Endothelial cell of hepatic sinusoid (primary cell): ENCODE measurements at regions not wholly inside any gene's neighbourhood (a gene's known extent, or its start where the extent isn't known, plus 50 kb on each side); places are given as distances from the start of the nearest gene placed in this dataset.

Source experiments
- in situ Hi-C: cut with HindIII; loops from 2 replicates; pipeline ENCODE4 v1.10.0; 2017; ENCODE audit warnings: low sequenced_read_pairs

DNA sequence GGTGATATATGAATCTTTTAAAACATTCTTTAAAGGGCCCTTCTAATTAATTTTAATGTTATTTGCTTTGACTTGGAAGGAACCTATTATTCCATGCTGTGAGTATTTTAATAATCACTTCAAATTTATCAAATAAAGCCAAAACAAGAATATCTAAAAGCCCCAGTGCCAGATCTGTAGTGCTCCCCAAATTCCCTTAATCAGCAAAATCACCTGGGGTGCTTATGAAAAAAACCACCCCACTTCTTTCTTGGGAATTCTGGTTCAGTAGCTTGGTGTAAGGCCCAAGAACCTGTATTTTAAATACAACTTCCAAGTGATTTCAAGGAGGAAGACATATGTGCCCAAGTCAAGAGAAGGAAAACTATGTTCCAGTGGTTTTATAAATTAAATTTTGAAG lies 202.4 kb upstream of the OSR1 start:
- in situ Hi-C loops: no loop called here

DNA sequence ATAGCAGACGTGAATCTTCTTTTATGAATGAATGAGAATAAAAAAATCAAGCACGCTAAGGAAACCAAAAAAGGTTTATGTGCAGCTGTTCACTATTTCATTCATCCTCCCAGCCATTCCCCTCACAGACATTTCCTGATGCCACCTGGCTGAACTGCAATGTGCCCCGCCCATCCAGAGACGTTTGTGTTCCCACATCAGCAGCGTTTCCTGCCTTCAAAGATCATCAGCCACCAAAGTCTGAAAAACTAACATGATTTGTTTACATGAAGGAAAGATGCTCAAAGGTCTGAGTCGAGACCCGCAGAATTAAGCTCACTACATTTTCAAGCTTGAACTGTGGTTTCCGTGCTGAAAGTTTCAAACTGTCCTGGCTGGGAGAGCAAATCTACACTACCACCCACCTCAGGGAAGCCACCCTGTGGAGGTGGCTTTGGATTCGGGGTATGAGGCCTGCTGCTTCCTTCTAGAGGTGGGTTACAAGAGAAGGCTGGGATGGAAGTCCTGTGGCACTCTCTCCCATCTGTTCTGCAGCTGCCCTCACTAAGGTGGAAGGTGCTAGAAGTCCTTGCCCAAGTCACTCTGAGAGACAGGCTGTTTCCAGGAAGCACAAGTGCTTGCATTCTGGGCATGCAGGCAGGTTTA lies 201.3 kb upstream of the OSR1 start:
- in situ Hi-C loops: loop anchor here (5.0 kb wide), 1 partner anchor 83 kb away; no protein-coding TSS in a partner anchor

DNA sequence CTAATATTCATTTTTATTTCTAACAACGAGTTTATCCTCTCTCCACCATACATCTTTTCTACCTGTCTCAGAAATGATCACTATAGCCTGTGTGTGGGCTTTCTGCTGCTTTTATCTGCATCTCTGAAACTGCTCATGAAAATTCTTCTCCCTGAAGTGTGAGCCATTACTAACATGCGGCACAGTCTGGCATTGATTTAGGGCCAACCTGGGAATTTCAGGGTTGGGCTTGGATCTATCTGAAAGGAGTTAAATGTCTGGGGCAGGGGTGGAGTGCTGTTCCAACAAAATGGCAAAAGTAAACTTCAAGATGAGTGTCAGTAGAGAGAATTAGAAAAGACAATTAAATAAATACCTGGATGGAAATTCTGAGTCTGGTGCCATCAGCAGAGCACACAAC lies 198.2 kb upstream of the OSR1 start:
- in situ Hi-C loops: loop anchor here (5.0 kb wide), 1 partner anchor 86 kb away; no protein-coding TSS in a partner anchor

DNA sequence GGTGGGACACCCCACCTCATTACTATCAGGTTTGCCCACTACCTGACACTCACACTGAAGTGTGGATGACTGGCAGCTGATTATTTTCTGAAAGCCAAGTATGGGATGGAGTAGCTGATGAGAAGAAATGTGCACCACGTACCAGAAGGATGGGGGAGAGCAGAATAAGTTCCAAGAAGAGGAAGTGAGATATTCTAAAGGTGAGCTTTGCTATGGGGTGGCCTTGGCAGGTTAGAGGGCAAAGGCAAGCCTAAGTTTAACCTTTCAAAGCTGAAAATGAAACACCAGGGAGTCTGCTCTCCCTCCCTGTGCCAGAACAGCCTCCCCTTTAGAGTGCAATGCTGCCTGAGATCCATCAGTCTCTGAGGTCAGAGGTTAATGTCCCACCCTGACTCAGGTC lies 196.1 kb upstream of the OSR1 start:
- in situ Hi-C loops: no loop called here

DNA sequence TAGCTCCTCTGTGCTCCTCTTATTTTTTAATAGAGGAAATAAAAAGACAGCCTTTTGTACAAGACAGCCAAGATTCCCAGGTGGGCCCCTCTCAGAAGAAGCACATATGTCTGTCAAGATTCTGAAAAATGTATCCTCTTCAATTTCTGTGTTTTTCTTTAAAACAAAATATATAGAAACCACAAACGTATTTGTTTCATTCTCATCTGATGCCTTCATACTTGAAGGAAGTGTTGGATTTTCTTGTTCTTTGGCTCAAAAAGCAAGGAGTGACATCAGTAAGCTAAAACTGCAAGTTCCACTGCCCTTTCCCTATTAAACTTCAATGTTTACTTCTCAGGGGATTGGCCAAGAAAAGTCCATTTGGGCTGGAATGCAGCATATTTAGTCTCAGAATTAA lies 193.8 kb upstream of the OSR1 start:
- in situ Hi-C loops: no loop called here

DNA sequence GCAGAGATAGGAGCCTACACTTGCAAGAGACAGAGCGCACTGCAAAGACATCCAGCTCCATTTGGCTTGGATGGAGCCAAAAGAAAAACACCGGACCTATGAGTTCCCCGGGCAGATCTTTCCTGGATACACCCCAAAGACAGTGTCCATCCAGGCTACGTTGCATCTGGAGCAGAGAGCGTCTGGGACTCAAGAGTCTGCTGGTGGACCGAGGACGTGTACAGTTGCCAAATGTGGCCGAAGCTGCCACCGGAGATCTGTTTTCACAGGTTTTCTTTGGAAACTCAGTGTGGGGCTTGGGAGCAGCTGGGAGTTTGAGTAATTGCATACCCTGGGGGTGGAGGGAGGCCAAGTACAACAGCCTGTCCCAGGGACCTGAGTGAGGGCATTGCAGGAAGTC lies 192.3 kb upstream of the OSR1 start:
- in situ Hi-C loops: no loop called here

DNA sequence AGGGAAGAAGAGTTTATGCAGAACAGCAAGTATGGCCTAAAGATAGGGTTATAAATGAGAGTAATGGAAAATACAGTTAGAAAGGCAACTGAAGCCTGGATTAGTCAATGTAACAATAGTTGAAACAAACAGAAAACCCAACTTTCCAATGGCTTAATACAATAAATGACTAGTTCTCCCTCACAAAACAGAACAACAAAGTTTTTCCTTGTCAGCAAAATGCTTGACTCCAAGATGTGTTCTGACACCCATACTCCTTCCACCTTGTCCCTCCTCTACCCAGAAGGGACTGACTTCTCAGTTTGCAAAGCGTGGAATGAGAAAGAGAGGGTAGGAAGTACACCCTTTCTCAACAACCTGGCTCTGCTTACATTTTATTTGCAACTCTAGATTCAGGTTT lies 191.4 kb upstream of the OSR1 start:
- in situ Hi-C loops: no loop called here

DNA sequence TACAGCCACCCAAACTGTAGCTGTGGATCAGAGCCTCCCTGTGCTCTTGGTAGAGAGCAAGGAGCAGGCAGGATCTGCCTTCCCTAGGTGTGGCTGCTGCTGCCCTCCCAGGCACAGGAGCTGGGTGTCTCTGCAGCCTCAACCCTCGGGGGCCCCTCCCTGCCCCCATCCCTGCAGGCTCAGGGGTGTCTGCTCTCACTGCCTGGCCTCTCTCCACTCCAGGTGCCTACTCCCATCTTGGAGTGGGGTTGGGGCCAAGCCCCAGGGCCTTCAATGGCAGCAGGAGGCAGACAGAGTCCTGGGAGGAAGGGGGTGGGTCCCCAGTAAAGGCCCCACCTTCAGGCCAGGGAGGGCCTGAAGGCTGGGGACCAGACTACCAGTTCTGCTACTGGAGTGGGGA lies 189.7 kb upstream of the OSR1 start:
- in situ Hi-C loops: no loop called here

DNA sequence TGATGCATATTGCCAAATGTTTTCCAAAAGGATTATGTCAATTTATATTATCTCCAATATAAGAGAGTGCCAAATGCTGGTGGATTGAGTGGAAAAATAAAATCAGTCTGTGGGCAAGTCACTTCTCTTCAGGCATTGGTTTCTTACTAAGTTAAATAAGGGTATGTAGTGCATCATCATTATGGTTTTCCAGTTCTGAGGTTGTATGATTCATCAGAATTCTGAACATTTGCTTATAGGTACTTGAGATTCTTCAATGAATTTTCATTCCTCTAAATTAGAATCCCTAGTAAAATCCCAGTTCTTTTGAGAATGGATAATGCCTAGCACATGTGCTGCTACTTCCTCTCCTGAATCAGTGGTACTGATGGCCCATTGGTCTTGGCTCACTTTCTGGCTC lies 188.9 kb upstream of the OSR1 start:
- in situ Hi-C loops: no loop called here

DNA sequence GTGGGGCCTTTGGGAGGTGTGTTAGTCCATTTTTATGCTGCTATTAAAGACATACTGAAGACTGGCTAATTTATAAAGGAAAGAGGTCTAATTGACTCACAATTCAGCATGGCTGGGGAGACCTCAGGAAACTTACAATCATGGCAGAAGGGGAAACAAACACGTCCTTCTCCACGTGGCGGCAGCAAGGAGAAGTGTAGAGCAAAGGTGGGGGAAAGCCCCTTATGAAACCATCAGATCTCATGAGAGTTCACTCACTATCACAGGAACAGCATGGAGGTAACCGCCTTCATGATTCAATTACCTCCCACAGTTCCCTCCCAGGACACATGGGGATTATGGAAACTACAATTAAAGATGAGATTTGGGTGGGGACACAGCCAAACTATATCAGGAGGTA lies 187.1 kb upstream of the OSR1 start:
- in situ Hi-C loops: no loop called here

DNA sequence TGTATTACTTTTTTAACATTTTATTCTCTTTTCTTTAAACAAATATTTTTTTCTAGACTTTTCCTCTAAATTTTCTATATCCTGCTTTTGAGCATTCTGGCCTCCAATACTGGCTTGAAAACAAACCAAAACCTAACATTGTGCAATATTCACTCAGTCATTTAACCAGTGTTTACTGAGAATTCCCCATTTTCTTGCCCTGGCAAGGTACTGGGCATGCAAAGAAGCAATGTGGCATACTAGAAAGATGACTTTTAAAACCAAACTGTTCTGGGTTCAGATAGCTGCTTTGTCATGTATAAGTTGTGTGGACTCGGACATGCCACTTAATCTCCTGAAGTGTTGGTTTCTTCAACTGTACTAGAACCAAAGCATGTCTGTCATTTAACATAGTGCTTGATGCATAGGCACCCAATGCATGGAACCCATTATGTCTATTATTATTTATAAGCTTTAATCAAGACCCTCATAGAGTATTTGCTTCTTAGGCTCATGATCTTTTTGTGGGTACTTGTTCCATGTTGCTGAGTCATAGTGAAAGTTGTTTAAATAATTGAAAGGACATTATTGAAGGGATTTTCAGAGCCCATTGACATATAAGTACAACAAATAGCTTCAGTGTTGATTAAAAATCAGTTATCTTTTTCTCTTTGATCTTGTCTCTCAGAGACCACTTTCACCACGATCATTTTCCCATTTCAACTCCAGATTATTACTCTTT lies 185.4 kb upstream of the OSR1 start:
- in situ Hi-C loops: no loop called here

DNA sequence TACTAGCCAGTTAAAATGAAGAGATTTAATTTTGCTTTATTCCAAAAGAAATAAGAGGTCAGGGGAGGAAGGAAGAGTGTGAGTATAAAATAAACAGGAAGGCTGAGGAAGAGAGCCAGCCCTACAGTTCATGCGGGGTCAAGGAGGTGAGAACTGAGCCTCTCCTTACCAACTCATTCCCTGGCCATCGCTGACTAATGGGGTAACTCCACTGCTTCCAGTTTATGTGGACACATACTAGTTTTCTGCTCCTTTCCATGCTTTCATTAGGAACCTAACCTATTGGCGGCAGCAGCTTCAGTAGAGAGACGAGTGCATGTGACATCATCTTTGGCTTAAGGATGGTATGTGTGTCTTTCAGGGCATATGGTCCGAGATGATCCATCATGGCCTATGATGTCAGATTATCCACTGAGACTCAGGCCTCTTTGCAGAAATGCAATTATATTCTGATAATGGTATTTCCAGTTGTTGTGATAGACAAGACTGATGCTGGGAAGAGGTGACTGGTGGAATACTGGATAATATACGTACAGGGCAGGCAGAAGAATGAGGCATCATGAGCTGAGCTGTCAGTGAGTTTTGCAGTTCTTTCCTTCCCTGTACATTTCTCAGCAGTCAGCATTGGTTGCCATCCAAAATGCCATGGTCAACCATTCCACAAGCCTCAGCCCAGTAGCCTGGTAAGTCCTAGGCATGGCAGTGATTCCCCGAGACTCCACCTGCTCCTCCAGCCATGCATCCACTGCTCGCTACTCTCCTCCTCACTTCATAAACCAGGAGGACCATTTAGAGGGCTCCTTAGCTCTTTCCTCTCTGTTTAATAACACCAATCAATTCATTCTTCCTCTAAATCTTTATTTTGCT lies 184.6 kb upstream of the OSR1 start:
- in situ Hi-C loops: no loop called here

DNA sequence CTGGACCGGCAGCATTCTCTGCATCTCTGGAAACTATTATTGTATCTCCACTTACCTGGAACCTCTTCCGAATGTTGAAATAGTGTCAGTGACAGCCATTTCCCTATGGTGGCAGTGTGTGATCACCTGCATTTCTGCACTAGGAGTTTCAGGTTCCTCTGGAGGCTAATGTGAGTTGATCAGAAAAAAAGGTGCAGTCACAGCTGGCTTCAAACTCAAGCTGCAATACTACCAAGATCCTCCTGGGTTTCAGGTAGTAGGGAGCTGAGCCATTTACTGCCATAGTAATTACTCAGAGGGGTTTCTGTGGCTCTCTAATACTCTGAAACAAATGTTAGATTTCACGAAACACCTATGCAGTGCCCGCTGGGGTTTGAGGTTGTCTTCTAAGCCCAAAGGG lies 183.5 kb upstream of the OSR1 start:
- in situ Hi-C loops: no loop called here

DNA sequence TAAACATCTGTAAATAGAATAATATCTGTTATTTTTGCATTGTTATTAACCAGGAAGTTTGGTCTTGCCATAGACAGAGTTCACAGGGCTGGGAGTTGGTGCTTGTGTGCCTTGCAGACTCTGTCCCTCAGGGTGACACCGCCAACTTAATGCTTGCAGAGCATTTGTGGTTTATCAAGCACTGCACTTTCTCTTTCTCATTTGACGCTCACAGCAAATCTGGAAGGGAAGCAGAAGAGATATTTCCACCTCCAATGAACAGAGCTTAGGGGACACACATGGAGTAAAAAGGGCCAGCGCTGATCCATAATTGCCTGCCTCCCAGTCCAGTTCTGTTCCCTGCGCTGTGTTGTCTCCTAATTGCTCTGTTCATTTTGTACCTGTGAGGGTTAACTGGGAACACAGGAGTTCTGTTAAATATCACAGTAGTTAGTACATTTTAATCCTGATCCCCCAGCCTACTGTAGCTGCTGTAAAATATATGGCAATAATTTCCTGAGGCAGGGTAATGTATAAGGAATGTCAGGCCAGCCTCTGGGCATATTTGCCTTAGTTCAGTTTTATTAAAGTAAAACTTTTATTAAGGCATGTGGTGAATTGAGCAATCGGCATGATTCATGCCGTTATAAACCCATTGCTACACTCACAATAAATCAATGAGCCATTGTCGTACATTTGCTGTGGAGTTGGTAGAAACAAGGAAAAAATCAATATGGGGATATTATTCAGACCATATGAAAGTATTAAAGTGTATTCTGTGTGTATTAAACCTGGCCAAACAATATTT lies 182.5 kb upstream of the OSR1 start:
- in situ Hi-C loops: no loop called here

DNA sequence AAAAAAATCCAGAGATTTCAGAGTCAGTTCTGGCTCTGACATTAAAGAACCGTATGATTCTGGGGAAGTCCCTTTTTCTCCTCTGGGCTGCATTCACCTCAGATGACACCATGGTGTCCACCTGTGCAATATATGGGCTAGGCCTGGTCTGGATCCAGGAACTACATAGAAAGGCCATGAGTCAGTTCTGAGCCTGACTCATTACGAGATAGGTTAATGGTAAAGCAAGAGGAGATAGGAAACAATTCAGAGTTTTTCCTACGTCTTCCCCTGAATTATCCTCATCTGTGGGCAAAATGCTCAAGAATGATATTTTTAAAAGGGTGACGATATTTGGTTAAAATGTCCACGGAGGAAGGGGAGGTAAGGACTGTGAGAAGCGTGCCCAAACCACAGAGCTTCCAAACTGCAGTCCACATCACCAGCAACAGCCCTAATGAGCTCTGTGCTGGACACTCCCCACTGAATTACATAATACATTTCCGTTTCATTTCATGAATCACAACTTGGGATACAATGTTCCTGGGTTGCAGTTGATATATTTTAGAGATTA lies 180.1 kb upstream of the OSR1 start:
- in situ Hi-C loops: no loop called here

DNA sequence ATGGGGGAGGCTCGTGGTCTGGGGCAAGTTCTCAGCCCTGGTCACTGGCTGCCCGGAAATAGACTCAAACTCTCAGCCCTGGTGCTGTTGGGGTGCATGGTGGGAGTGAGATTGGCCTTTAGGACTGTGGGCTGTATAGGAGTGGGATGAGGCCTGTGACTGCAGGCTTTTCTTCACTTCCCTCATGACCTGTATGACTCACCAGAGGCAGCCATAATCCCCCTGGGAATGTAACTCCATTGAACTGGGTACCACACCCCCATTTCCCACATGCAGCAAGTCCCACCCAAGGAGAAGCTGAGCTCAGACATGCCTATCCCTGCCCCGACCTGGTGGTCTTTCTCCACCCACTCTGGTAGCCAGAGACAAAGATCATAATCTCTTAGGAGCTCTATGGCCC lies 177.7 kb upstream of the OSR1 start:
- in situ Hi-C loops: no loop called here

DNA sequence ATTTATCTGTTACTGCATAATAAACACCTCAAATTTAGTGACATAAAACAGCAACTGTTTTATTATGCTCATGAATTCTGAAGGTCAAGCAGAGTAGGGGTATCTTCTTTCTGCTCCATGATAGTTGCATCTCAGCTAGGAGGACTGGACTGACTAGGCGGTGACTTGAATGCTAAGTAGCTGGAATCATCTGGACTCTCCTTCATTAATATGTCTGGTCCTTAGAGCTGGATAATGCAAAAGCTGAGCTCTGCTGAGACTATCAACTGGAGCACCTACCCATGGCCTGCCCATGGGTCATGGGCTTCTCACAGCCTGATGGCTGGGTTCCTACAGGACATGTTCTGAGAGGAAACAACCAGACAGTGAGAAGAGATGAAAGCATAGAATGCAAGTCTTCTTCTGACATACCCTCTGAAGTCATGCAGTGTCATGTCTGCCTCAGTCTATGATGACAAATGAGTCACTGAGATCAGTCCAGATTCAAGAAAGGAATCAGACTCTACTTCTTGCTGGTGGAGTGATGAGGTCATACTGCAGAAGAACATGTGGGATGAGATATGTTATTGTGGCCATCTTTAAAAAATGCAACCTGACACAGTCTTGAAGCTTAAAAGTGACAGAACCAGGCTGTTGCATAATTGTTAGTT lies 174.2 kb upstream of the OSR1 start:
- in situ Hi-C loops: no loop called here

DNA sequence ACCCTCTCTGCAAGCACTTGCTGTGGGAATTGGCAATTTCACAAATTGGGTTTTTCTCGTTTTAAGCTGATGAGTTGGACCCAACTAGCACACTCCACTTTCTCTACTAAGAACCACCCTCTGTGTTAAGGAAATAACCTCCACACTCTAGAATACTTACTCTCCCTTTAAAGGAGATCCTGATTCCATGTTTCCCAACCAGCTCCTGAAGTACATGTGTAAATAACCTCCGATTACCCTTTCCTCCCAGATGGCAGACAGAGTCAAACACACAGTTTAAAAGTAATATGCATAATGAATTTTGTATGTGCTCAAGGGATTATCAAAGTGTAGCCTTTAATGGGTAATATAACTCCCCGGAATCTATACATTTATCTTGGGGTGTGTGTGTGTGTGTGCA lies 171.3 kb upstream of the OSR1 start:
- in situ Hi-C loops: no loop called here

DNA sequence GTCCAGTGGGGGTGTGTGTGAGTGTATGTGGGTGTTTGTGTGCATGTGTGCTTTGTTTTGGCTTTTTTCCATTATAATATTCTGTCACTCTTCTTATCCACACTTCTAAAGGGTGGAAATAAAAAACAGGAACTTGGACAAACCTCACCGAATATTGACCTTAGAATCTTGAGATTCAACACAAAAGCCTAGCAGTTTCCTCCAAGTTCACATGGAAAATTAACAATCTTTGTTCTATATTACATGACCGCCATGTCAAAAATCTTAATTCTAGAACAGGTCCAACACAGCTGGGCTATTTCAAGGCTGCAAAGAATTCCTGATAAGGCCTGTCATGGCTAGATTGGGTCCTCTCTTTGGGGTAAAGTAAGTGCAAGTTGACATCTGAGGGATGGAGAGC lies 169.3 kb upstream of the OSR1 start:
- in situ Hi-C loops: no loop called here

DNA sequence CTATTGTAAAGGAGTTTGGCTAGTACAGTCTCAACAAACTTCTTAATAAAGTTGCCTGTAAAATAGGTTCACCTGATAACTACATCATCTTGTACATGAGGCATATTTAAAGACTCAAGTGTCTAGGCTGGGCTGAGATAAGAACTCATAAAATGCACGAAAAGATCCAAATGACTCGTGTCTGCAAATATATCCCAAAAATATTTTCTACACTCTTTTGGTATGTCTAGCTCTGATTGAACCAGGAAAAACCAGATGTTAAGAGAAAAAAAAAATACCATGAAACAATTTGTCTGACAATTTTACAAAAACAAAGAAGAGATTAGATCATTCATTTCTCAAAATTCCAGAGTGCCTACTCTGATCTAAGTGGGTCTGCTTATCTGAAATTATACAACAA lies 166.9 kb upstream of the OSR1 start:
- in situ Hi-C loops: no loop called here
